Midbrain (tissue), 1 donor: ENCODE measurements at regions not wholly inside any gene's neighbourhood (a gene's known extent, or its start where the extent isn't known, plus 50 kb on each side); places are given as distances from the start of the nearest gene placed in this dataset.
"Not testable (repeated sequence)": the region's sequence is repeated elsewhere in the genome, so short reads cannot be mapped to it uniquely, and the experiment has no call there.

Source experiments
- DNase-seq: peaks from one replicate; lab custom pipeline; 2025; lab: John Stamatoyannopoulos, UW

DNA sequence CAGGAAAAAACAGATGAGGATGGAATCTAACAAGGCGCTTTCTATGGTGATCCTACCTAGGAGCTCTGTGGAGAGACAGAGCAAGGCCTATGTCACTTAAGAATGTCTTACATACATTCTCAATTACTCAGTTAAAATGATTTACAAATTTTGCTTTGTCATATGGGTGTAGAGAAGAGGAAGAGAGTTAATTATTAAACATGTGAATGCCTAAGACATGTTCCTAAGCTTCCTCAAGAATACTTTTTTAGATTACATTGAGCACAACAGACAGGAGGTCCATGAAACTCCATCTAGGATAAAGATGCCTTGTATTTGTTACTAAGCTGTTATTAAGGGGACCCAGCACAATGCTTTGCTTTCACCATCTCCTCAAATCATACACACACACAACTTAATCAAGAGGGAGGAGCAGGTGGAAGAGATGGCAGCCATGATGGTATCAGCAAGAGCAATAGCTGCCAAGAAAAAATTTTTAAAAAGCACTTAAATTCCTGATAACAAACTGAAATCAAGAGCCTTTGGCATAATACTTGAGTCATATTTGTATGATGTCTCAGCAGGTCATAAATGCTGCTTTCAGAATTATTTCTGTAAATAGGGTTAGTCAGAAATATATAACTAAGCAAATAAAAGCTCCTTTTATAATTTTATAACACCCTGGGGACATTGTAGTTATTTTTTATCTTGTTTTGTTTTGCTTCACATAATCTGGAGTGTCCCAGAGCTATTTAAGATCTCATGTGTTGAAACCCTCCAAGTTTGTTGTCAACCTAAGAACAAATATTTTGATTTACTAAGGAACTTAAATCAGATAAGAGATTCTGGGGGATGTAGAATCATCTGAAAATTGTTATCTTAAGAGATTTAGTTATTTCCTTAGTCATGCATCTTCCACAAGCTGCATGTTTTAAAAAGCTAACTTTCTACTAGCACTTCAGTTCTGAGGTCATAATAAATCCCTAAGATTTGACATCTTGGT lies 70.0 kb upstream of the CD2AP start:
- no peak for DNase-seq

DNA sequence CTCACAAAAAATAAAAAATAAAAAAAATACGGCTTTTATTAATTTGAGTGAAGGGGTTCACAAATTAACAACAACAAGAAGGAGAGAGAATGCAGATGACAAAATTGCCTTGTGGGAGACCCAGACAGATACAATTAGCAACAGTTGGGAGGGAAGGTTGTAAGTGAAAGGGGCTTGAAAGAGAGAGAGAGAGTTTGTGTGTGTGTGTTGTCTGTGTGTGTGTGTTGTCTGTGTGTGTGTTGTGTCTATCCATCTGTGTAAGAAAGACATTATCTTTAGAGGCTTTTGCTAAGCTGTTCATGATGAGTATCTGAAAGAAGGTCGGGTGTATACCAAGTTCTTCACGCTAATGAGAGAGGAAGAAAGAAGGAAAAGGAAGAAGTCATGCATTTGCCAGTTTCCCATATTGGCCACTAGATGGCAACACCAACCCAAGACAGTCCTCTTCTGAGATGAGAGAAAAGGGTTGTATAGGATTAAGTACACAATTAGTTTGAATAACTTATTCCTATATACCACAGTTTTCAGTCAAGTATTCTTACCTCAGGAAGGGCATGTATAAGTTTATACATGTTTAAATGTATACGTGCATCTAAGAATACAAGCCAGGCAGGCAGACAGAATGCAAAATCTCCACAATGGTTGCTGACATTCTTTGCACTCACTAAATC lies 63.7 kb upstream of the CD2AP start:
- peak; percentile 46 for DNase-seq

DNA sequence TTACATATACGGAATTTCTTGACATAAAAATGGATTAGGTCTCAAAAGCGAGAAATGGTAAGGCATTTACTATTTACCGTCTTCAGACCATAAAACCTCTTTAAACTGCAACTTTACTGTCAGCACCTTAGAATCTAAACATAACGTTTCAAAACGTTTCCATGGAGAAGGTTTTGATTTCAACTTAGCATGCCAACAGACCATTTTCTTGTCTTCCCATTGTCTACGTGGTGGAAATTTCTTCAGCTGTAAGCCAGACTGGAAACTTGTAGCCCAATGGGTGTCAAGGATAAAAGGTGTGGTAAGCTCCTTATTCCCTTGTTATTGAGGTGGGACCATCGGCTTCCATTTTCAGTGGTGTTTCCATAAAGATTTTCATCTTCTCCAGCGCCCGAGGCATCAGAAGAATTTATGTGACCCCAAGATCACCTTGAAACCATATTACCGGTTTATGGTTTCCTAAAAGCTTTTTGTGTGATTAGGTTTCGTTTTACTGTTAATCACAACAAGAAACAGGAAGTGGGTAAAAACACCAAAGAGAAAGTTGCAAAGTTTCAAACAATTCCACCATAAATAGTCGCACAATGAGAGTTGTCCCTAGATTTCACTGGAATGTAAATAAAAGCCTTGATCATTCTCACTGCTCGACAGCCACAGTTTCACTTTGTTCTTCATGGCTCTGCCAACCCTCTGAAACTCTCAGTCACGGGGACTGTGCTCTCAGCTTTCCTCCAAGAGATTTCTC lies 63.0 kb upstream of the CD2AP start:
- peak; percentile 35 for DNase-seq

DNA sequence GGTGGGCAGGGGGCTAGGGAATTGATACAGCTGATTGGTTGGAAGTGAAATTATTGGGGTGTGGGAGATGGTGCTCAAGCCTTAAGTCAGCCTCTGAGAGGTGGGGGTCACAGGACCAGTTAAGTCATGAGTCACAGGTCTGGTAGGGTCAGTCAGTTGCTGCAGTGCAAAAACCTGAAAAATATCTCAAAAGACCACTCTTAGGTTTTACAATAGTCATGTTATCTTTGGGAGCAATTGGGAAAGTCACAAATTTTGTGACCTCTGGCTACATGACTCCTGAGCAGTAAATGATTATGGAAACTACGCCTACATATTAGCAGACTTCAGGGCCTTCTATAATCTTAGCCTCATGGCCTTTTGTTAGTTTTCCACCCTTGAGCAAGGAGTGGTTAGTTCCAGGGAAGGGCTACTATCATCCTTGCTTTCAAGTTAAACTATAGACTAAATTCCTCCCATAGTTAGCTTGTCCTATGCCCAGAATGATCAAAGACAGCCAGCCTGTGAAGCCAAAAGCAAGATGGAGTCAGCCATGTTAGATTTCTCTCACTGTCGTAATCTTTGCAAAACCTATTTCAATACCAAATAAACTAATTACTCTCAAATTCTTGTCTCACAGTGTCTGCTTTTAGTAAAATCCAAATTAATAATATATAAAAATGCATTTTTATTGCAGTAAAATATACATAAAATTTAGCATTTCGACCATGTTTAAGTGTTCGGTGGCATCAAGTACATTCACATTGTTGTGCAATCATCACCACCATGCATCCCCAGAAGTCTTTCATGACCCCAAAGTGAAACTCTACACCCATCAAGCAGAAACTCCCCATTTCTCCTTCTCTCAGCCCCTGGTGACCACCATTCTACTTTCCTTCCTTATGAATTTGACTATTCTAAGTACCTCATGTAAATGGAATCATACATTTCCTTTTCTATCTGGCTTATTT lies 60.9 kb upstream of the CD2AP start:
- no peak for DNase-seq

DNA sequence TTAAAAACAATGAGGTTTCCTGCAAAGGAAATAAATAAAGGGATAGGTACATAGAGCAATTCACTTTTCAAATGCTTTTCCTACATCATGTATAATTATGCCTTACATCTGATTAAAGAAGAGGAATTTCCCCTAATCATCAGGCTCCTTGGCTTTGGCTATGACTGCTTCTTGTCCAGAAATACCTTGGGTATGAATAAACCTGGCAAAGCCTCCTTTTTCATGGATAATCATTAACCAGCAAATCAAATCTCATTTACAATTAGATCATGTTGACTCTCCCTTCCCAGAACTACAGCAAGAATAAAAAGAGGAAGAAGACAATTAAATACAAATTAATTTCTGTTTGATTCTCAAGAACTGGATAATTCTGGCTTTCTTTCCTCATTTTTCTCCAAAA lies 58.0 kb upstream of the CD2AP start:
- no peak for DNase-seq

DNA sequence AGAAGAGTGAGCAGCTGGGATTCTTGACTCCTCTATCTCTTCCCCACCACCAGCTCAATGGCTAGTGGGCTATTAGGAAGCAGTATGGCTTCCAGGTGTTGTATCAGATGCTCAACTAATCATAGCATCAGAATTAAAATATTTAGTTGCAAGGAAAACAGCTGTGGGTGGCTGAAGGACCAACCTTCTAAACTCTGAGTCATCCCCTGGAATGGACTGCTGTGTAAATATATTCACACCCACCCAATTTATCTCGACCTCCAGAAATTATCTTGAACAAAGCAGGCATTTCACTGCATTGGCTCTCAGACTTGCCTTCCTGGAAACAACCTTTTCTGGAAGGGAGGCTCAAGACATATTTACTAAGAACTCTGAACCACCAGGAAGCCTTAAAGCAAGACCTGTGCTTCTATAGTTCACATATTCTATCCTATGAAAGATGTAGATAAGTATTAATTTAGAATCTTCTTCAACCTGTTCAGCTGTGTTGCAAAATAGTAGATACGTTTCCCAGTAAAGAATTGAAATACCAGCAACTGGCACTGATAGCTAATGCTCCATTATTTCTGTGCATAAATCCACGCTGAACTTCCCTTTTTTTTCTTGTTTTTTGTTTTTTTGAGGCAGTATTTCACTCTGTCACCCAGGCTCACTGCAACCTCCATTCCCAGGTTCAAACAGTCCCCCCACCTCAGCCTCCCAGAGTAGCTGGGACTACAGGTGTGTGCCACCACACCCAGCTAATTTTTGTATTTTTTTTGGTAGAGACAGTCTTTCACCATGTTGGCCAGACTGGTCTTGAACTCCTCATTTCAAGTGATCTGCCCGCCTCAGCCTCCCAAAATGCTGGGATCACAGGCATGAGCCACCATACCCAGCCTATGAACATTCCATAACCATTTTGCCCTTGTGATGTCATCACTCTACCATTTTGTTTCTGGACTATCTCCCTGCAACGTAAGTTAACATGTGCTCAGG lies 56.9 kb upstream of the CD2AP start:
- DNase-seq = no peak

DNA sequence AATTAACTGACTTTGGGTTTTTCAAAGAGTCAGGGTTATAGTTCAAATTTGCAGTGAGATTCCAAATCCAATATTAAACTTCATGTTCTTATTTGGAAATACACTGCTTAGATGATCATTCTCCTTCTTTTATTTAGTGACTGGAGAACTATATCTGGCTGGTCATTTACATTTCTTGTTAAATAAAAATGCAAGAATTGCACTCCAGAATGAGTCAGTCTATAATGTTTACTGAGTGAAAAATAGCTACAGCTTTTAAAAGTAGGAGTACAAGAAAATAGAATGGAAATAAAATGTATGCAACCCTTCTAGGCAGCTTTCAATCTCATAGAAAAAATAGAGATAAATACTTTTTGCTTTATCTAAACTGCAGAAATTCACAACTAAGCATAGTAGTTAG lies 54.5 kb upstream of the CD2AP start:
- DNase-seq = no peak

DNA sequence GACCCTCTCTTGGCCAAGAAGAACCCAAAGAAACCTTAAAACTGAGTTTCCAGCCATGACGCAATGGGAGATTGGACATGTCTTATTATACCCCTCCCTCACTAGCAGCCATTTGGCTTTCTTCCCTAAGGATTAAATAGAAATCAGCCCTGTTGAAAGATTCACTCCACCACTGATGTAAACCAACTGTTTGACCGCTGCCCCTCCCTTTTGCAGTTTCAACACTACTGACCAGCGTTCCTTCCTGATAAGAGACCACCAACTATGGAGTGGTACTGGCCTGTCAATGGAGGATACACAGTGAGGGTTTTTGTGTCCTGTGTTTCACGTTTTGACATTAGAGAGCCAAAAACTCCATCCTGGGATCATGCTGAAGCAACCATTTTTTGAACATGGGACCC lies 53.2 kb upstream of the CD2AP start:
- no peak for DNase-seq

DNA sequence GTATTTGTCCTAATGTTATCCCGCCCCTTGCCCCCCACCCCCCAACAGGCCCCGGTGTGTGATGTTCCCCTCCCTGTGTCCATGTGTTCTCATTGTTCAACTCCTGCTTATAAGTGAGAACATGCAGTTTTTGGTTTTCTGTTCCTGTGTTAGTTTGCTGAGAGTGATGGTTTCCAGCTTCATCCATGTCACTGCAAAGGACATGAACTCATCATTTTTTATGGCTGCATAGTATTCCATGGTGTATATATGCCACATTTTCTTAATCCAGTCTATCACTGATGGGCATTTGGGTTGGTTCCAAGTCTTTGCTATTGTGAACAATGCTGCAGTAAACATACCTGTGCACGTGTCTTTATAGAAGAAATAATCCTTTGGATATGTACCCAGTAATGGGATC lies 51.9 kb upstream of the CD2AP start:
- DNase-seq = not testable (repeated sequence)

DNA sequence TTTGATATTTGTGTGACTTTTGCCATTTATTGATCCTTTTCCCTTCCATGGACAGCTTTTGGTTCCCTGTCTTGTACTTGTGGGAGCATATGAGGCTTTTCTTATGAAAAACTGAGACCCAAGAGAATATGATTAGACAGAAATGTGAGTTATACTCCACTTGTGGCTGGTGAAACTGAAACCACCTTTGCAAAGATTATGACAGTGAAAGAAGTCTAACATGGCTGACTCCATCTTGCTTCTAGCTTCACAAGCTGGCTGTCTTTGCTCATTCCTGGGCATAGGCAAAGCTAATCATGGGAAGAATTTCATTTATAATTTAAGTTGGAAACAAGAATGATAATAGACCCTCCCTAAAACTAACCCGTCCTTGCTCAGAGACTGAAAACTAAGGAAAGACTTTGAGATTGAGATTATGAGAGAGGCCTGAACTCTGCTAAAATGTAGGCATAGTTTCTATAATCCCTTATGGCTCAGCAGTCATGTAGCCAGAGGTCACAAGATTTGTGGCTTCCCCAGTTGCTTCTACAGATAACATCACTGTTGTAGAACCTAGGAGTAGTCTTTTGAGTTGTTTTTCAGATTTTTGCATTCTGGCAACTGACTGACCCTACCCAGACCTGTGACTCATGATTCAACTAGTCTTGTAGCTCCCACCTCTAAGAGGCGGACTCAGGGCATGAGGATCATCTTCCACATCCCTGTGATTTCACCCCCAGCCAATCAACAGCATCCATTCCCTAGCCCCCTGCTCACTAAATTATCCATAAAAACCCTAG lies 50.9 kb upstream of the CD2AP start:
- DNase-seq = no peak

DNA sequence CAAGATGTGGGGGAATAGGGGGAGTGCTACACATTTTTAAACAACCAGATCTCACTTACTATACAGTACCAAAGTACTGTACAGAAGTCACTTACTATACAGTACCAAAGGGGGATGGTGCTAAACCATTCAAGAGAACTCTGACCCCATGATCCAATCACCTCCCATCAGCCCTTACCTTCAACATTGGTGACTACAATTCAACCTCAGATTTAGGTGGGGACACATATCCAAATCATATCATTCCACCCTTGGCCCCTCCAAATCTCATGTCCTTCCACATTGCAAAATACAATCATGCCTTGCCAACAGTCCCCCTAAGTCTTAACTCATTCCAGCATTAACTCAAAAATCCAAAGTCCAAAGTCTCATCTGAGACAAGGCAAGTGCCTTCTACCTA lies 49.9 kb upstream of the CD2AP start:
- DNase-seq = no peak
